HepG2 (cell line): ENCODE measurements at regions not wholly inside any gene's neighbourhood (a gene's known extent, or its start where the extent isn't known, plus 50 kb on each side); places are given as distances from the start of the nearest gene placed in this dataset.

Experiments
- HDAC6 ChIP-seq: fragments of 200-600 bp; sonication (generic); IDR thresholded peaks from 2 replicates; pipeline ENCODE4 v1.7.0; 2017; ENCODE audit warnings: mild to moderate bottlenecking, antibody characterized with exemption, low read length, low read depth
- HMGXB3 ChIP-seq: sonication (generic); formaldehyde crosslinking; IDR thresholded peaks from 2 replicates; pipeline ENCODE4 v1.4.0; 2020; ENCODE audit warnings: missing genetic modification reagents, borderline replicate concordance
- HNRNPH1 ChIP-seq: fragments of 200-400 bp; formaldehyde crosslinking; optimal IDR thresholded peaks from 2 replicates; pipeline ENCODE3; 2017; ENCODE audit warnings: mild to moderate bottlenecking, low read depth, low read length
- MBNL3 ChIP-seq: fragments of 250-450 bp; sonication (Bioruptor Pico); conservative IDR thresholded peaks from 2 replicates; pipeline ENCODE4 v1.8.0; 2022; ENCODE audit warnings: mild to moderate bottlenecking, inconsistent platforms
- POLR2AphosphoS2 ChIP-seq: IDR thresholded peaks from 2 replicates; pipeline ENCODE4 v1.6.1; 2011; ENCODE audit warnings: low read depth, low read length, improper control_type of control experiment
- PRMT3 ChIP-seq: sonication (generic); formaldehyde crosslinking; IDR thresholded peaks from 2 replicates; pipeline ENCODE4 v1.8.1; 2022; ENCODE audit warnings: low read depth, mild to moderate bottlenecking, moderate library complexity, missing genetic modification reagents, borderline replicate concordance
- THAP7 ChIP-seq: sonication (generic); formaldehyde crosslinking; IDR thresholded peaks from 2 replicates; pipeline ENCODE4 v1.8.1; 2023; ENCODE audit warnings: mild to moderate bottlenecking, missing genetic modification reagents
- ZBTB2 ChIP-seq: sonication (generic); formaldehyde crosslinking; IDR thresholded peaks from 2 replicates; pipeline ENCODE4 v1.8.0; 2022; ENCODE audit warnings: low read depth, missing genetic modification reagents
- ZNF225 ChIP-seq: sonication (generic); formaldehyde crosslinking; IDR thresholded peaks from 2 replicates; pipeline ENCODE4 v1.4.0; 2020; ENCODE audit warnings: mild to moderate bottlenecking, missing genetic modification reagents
- ZNF260 ChIP-seq: sonication (generic); formaldehyde crosslinking; IDR thresholded peaks from 2 replicates; pipeline ENCODE4 v1.4.0; 2020; ENCODE audit warnings: missing genetic modification reagents, low read depth, mild to moderate bottlenecking, borderline replicate concordance
- ZNF441 ChIP-seq: sonication (generic); formaldehyde crosslinking; IDR thresholded peaks from 2 replicates; pipeline ENCODE4 v1.7.0; 2021; ENCODE audit warnings: missing genetic modification reagents, borderline replicate concordance
- ZNF629 ChIP-seq: sonication (generic); formaldehyde crosslinking; conservative IDR thresholded peaks from 2 replicates; pipeline ENCODE4 v1.5.0; 2020; ENCODE audit warnings: missing genetic modification reagents
- ZNF644 ChIP-seq: IDR thresholded peaks from 2 replicates; pipeline ENCODE4 v1.6.1; 2016; ENCODE audit warnings: low read depth
- ZNF652 ChIP-seq: IDR thresholded peaks from 2 replicates; pipeline ENCODE4 v1.6.1; 2016; ENCODE audit warnings: low read depth, borderline replicate concordance
- ZNF704 ChIP-seq: sonication (generic); formaldehyde crosslinking; IDR thresholded peaks from 2 replicates; pipeline ENCODE4 v1.8.1; 2023; ENCODE audit warnings: mild to moderate bottlenecking, inconsistent platforms, moderate library complexity, missing genetic modification reagents, borderline replicate concordance

- no peak for TF ChIP-seq HMGXB3 (CRISPR knock-in tag)
- no peak for TF ChIP-seq ZNF644 (CRISPR knock-in tag)
- no peak for TF ChIP-seq POLR2AphosphoS2
- no peak for TF ChIP-seq ZNF704 (CRISPR knock-in tag)
- TF ChIP-seq ZNF441 (CRISPR knock-in tag), result no peak
- no peak for TF ChIP-seq ZNF629 (CRISPR knock-in tag)
- no peak for TF ChIP-seq ZNF225 (CRISPR knock-in tag)
- no peak for TF ChIP-seq MBNL3 (CRISPR knock-in tag)
- no peak for TF ChIP-seq THAP7 (CRISPR knock-in tag)
- TF ChIP-seq ZBTB2 (CRISPR knock-in tag), result no peak
- TF ChIP-seq HDAC6, result no peak
- TF ChIP-seq ZNF260 (CRISPR knock-in tag), result no peak
- no peak for TF ChIP-seq HNRNPH1
- no peak for TF ChIP-seq PRMT3
- no peak for TF ChIP-seq ZNF652 (CRISPR knock-in tag)
Measured at GRCh38 chr3:72446218-72447058, 401.8 kb downstream of the SHQ1 start, which contains the start of gene RYBP (continued).
